NCI-H128 (cell line): ENCODE measurements at regions not wholly inside any gene's neighbourhood (a gene's known extent, or its start where the extent isn't known, plus 50 kb on each side); places are given as distances from the start of the nearest gene placed in this dataset.
"Not testable (repeated sequence)": the region's sequence is repeated elsewhere in the genome, so short reads cannot be mapped to it uniquely, and the experiment has no call there.

Experiments
- DNase-seq: peaks from one replicate; lab custom pipeline; 2025; ENCODE audit not compliant: unreplicated experiment; lab: John Stamatoyannopoulos, UW

GRCh38 chr10:64374346-64374745 is 853.1 kb downstream of the REEP3 start:
- DNase-seq, result no peak

GRCh38 chr10:64376167-64376566 is 855.0 kb downstream of the REEP3 start:
- DNase-seq, result no peak

- DNase-seq, result no peak
Observed at GRCh38 chr10:64379898-64380297, 858.7 kb downstream of the REEP3 start.

- DNase-seq, result no peak
Observed at GRCh38 chr10:64385355-64385754, 864.2 kb downstream of the REEP3 start.

DNA sequence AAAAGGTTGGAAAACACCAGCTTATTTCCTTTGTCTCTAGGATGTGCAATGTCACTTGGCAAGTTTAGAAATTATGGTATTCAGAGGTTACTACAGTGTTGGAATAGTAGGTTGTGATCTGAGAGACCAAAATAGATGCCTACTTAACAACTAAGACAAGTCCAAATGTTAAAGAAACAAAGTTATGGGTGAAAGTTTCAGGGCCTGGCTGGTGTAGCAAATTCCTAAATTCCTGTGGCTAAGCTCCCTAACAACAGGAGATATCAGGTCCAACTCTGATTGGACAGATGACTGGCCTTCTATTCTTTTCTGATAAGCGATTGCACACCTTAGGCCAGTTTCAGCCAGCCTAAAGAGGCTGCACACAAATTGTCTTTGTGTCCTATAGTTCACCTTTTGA is 873.5 kb downstream of the REEP3 start:
- no peak for DNase-seq

DNA sequence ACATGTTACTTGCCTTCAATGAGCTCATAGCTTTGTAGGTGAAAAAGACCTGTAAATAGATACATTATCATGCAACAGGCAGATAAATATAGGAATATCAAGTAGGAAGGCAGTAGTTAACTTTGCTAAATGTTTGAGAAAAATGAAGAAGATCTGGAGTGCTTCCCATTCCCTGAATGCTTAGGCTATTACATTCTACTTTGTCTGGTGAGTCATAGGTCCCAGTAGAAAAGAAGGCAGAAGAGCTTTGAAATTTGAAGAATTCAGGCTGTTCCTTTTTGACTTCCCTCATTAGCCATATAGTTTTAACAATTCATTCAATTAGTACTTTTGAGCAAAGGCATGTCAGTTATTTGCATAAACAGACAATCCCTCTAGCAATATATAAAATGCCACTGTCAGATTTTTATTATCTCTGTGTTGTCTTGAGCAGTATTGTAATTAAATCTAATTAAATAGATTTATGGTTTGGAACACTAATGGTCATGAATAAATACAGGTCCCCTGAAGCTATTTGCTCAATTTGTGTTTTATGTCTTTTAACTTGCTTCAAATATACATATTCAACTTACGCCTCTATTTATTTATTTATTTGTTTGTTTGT is 875.0 kb downstream of the REEP3 start:
- DNase-seq, result no peak

GRCh38 chr10:64397125-64397524 is 875.9 kb downstream of the REEP3 start:
- DNase-seq, result no peak

DNA sequence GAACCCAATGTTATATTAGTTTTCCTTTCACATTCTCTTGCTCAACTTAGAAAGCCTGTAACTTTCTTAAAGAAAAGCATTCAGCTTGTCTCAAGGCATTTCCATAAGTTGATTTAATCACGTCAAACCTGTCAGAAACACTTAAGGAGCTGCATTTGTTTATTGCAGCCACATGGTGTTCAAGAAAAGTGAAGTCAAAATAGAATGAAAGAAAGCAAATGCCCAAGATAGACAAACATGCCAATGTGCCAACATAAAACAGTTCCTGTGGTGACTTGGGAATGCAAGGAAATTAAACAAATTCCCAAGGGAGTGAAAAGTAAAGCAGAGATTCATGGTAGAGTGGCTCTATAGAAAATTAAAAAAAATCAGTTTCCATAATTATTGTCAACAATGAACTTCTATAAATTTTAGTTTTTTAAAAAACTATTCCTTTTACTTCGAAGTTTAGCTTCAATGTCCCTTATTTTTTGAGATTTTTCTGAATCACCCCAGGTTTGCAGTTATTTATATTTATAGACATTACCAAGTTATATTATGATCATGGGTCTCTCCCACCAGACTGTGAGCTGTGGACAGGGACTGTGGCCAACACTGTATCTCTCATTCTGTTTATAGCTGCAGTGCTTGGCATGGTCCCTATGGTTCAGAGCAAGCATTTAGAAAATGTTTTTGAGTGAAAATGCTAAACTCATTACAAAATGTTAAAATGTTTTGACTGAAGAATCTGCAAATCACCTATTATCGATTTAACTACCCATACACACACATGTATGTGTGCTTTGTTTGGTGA is 887.4 kb downstream of the REEP3 start:
- no peak for DNase-seq

- DNase-seq, result no peak
Observed at GRCh38 chr10:64409349-64409748, 888.1 kb downstream of the REEP3 start.

DNA sequence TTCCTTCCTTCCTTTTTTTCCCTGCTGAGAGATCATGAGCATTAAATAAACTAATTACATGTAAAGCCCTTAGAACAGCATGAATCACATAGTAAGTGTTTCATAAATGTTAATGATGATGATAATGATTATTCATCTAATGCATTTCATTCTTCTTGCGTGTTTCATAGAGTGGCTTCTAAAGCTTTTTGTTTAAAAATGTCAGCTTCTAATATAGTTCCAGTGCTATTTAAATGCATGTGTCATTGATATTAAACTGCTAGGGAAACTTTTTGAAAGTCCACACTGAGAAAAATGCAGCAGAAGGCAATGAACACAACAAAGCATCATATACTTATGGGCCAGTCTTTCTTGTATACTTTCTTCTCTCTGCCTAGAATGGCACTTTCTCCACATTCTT is 894.8 kb downstream of the REEP3 start:
- no peak for DNase-seq

- DNase-seq, result no peak
Observed at GRCh38 chr10:64419461-64419860, 898.3 kb downstream of the REEP3 start.

DNA sequence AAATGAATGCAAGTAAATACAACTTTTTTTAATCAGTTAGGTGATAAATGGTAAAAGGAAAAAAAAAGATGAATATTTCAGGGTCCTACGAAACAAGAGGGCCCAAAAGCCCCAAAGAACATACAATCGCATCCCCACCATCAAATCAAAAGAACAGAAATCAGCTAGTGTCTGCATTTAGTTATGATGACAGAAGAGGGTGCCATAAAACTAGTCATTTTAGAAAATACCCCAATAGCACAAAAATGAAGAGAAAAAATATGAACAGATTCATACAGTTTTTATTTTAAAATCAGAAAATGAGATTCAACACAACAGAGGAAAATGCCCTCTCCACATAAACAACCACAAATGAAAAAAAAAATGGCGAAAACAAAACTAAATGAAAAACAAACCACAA is 905.5 kb downstream of the REEP3 start:
- DNase-seq, result no peak

- no peak for DNase-seq
Observed at GRCh38 chr10:64430690-64431323, 909.6 kb downstream of the REEP3 start.

DNA sequence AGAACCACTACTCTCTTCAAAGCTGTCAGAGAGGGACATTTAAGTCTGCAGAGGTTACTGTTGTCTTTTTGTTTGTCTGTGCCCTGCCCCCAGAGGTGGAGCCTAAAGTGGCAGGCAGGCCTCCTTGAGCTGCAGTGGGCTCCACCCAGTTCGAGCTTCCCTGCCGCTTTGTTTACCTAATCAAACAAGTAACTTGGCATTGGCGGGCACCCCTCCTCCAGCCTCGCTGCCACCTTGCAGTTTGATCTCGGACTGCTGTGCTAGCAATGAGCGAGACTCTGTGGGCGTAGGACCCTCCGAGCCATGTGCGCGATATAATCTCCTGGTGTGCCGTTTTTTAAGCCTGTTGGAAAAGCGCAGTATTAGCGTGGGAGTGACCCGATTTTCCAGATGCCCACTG is 920.7 kb downstream of the REEP3 start:
- not testable (repeated sequence) for DNase-seq

DNA sequence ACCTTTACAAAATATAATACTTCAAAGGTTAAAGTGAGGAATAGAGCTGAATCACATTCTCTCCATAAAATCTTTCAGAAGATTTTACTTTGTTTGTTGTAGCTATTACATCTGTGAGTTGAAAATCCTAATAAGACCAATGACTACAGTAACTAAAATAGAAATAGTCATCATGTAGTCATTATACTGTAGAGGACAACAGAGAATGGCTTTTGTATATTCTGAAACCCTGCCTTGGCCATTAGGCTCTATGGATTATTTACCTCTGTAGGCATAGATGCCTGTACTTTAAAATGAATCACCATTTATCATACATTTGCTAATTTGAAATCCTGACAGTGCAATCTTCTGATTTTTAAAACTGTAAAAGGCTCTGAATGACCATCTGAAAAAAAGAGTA is 923.0 kb downstream of the REEP3 start:
- DNase-seq, result no peak

GRCh38 chr10:64444564-64444963 is 923.4 kb downstream of the REEP3 start:
- DNase-seq, result no peak

- no peak for DNase-seq
Observed at GRCh38 chr10:64449603-64450002, 928.4 kb downstream of the REEP3 start.

- no peak for DNase-seq
Observed at GRCh38 chr10:64450312-64450711, 929.1 kb downstream of the REEP3 start.

GRCh38 chr10:64454962-64455361 is 933.8 kb downstream of the REEP3 start:
- no peak for DNase-seq

- DNase-seq, result no peak
Observed at GRCh38 chr10:64458306-64458705, 937.1 kb downstream of the REEP3 start.

DNA sequence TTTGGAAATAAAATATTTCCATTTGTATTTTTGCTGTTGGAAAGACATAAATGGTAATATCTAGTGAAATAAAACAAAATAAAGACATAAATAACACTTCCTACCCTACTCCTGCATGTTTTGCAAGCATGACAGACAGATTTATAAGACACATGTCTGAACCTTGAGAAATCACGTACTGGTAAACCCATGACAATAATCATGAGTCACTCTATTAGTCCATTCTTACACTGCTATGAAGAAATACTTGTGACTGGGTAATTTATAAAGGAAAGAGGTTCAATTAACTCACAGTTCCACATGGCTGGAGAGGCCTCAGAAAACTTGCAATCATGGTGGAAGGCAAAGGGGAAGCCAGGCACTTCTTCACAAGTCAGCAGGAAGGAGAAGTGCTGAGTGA is 942.2 kb downstream of the REEP3 start:
- DNase-seq, result no peak

GRCh38 chr10:64465653-64466052 is 944.5 kb downstream of the REEP3 start:
- no peak for DNase-seq
